ENCODE measurements at regions not wholly inside any gene's neighbourhood (a gene's known extent, or its start where the extent isn't known, plus 50 kb on each side); places are given as distances from the start of the nearest gene placed in this dataset.
"Not testable (repeated sequence)": the region's sequence is repeated elsewhere in the genome, so short reads cannot be mapped to it uniquely, and the experiment has no call there.

- TF ChIP-seq EZH2 (IDR thresholded peaks at IDR 0.05); JUND (IDR thresholded peaks at IDR 0.05); RAD21 (IDR thresholded peaks at IDR 0.05; ENCODE audit: low read depth); POLR2AphosphoS5 (IDR thresholded peaks at IDR 0.05; ENCODE audit: low read depth, low read length); ZFX (IDR thresholded peaks at IDR 0.05); EZH2phosphoT487 (IDR thresholded peaks at IDR 0.05; ENCODE audit: borderline replicate concordance); SIN3A (IDR thresholded peaks at IDR 0.05; ENCODE audit: low read depth): not testable (repeated sequence)
- TF ChIP-seq, protein P1, sequence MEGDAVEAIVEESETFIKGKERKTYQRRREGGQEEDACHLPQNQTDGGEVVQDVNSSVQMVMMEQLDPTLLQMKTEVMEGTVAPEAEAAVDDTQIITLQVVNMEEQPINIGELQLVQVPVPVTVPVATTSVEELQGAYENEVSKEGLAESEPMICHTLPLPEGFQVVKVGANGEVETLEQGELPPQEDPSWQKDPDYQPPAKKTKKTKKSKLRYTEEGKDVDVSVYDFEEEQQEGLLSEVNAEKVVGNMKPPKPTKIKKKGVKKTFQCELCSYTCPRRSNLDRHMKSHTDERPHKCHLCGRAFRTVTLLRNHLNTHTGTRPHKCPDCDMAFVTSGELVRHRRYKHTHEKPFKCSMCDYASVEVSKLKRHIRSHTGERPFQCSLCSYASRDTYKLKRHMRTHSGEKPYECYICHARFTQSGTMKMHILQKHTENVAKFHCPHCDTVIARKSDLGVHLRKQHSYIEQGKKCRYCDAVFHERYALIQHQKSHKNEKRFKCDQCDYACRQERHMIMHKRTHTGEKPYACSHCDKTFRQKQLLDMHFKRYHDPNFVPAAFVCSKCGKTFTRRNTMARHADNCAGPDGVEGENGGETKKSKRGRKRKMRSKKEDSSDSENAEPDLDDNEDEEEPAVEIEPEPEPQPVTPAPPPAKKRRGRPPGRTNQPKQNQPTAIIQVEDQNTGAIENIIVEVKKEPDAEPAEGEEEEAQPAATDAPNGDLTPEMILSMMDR (IDR thresholded peaks at IDR 0.05 in 2 of 3, conservative IDR thresholded peaks at IDR 0.05 in 1 of 3; ENCODE audit: borderline replicate concordance in 1 of 3, insufficient read depth in 1 of 3, low read depth in 2 of 3, low read length in 2 of 3), result not testable (repeated sequence)
These were observed 92.8 kb upstream of the AGTPBP1 start for GRCh38 chr9:85834591-85834990.

All from HCT116 (cell line).